ENCODE measurements at regions not wholly inside any gene's neighbourhood (a gene's known extent, or its start where the extent isn't known, plus 50 kb on each side); places are given as distances from the start of the nearest gene placed in this dataset.

DNA sequence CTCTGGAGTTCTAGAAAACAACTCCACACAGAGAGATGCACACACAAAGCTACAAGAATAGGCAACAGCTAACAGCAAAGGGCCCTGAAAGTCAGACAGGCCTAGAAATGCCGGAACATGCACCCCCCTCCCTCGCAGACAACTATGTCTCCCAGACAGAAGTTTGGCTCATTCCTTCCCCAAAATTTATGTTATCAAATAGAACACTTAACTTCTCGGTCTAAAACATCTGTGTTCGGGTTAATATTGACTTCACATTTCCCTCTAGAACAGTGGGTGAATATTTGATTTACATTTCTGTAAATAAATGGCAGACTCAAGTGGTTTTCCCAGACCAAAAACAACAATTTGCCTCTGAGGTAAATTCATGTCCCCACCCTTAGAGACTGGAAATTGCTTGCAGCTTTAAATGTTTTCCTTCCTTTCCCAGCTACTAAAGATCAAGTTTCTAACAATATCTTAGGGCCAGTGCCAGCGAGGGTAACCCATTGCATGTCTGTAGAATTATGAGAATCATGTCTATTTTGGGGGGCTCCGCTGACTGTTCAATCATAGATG, 92.5 kb upstream of the INHBA start:
- Histone ChIP-seq H3K27me3 (ENCODE audit: low read length) (no peaks in the 10 kb centered on the region), H3K27ac (ENCODE audit: low read length) (no peak overlapping the region), H4K20me1 (ENCODE audit: low read length) (no peaks in the 10 kb centered on the region), H3K79me2 (ENCODE audit: low read length) (no peaks in the 10 kb centered on the region), H3K4me1 (ENCODE audit: insufficient read depth, low read length) (peaks cover 7% of the 10 kb centered on the region), H3K4me3 (ENCODE audit: low read length) (no peak overlapping the region), H3K9me3 (ENCODE audit: low read length) (no peaks in the 10 kb centered on the region), H3K36me3 (ENCODE audit: low read depth, low read length) (no peaks in the 10 kb centered on the region), H3K9me2 (replicated peaks; ENCODE audit: low read length) (no peaks in the 10 kb centered on the region), H2AFZ (ENCODE audit: low read length) (no peak overlapping the region), H3K9ac (ENCODE audit: low read length) (no peak overlapping the region), H3K4me2 (ENCODE audit: low read length) (no peak overlapping the region), H3F3A (ENCODE audit: low read length, unreplicated experiment) (no peaks in the 10 kb centered on the region)
- intact Hi-C loops (cut with micrococcal nuclease): no loop called here
- no peak for TF ChIP-seq EZH2 (IDR thresholded peaks at IDR 0.05; ENCODE audit: low read length, unreplicated experiment)
- TF ChIP-seq EZH2phosphoT487 (IDR thresholded peaks at IDR 0.05; ENCODE audit: borderline replicate concordance, low read length): no peak
- TF ChIP-seq, protein P1, sequence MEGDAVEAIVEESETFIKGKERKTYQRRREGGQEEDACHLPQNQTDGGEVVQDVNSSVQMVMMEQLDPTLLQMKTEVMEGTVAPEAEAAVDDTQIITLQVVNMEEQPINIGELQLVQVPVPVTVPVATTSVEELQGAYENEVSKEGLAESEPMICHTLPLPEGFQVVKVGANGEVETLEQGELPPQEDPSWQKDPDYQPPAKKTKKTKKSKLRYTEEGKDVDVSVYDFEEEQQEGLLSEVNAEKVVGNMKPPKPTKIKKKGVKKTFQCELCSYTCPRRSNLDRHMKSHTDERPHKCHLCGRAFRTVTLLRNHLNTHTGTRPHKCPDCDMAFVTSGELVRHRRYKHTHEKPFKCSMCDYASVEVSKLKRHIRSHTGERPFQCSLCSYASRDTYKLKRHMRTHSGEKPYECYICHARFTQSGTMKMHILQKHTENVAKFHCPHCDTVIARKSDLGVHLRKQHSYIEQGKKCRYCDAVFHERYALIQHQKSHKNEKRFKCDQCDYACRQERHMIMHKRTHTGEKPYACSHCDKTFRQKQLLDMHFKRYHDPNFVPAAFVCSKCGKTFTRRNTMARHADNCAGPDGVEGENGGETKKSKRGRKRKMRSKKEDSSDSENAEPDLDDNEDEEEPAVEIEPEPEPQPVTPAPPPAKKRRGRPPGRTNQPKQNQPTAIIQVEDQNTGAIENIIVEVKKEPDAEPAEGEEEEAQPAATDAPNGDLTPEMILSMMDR (conservative IDR thresholded peaks at IDR 0.05; ENCODE audit: low read depth, low read length): no peak
- no peak for ATAC-seq
- POLR2A ChIA-PET (ENCODE audit: unreplicated experiment): no interaction called here
- no peak for DNase-seq
- CTCF ChIA-PET: no interaction called here
- no TSS peak for BruUV-seq (replicated peaks)

DNA sequence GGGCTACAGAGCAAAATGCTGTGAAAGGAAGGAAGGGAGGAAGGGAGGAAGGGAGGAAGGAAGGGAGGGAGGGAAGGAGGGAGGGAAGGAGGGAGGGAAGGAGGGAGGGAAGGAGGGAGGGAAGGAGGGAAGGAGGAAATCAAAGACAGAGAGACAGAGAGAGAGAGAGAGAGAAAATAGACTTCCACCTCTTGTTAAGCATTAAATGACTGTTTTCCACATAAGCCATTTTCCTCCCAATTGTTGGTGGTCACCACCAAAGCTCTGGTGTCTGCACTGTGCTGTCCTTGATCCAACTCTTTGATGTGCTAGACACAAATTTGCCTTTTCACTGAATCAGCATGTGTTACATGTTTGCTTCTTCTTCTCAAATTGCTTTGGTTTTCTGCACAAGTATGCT, 90.7 kb upstream of the INHBA start:
- Histone ChIP-seq H3F3A (ENCODE audit: low read length, unreplicated experiment) (no peaks in the 10 kb centered on the region), H3K4me1 (ENCODE audit: insufficient read depth, low read length) (no peaks in the 10 kb centered on the region), H3K36me3 (ENCODE audit: low read depth, low read length) (no peaks in the 10 kb centered on the region), H3K9me2 (replicated peaks; ENCODE audit: low read length) (no peaks in the 10 kb centered on the region), H3K27me3 (ENCODE audit: low read length) (no peaks in the 10 kb centered on the region), H3K9ac (ENCODE audit: low read length) (no peak overlapping the region), H2AFZ (ENCODE audit: low read length) (no peak overlapping the region), H3K4me3 (ENCODE audit: low read length) (no peak overlapping the region), H3K27ac (ENCODE audit: low read length) (no peak overlapping the region), H4K20me1 (ENCODE audit: low read length) (no peaks in the 10 kb centered on the region), H3K9me3 (ENCODE audit: low read length) (no peaks in the 10 kb centered on the region), H3K4me2 (ENCODE audit: low read length) (no peak overlapping the region), H3K79me2 (ENCODE audit: low read length) (no peaks in the 10 kb centered on the region)
- TF ChIP-seq EZH2phosphoT487 (IDR thresholded peaks at IDR 0.05; ENCODE audit: borderline replicate concordance, low read length) (no peak), EZH2 (IDR thresholded peaks at IDR 0.05; ENCODE audit: low read length, unreplicated experiment) (no peak)
- TF ChIP-seq, protein P1 (conservative IDR thresholded peaks at IDR 0.05; ENCODE audit: low read depth, low read length): no peak
- POLR2A ChIA-PET (ENCODE audit: unreplicated experiment): no interaction called here
- ATAC-seq (no peak), DNase-seq (no peak)
- BruUV-seq (replicated peaks): no TSS peak
- intact Hi-C loops (cut with micrococcal nuclease): no loop called here
- CTCF ChIA-PET: no interaction called here

DNA sequence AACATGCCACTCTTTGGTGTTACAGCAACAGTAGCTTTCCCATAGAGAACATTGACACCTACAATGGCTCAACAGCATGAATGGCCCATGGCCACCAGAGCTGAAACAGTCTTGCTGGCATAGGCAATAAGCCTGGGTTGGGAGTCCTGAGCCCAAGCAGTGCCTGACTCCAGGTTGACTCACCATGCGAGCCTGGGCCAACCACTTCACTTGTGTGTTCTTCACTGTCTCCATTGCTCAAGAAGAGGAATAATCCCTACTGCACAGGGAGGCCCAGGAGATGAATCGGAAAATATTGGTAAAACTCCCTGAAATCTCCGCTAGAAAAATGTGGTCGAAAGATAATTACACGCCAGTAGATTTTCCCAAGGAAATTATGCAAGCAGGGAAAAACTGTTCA, 89.2 kb upstream of the INHBA start:
- TF ChIP-seq EZH2phosphoT487 (IDR thresholded peaks at IDR 0.05; ENCODE audit: borderline replicate concordance, low read length) (no peak), EZH2 (IDR thresholded peaks at IDR 0.05; ENCODE audit: low read length, unreplicated experiment) (no peak)
- TF ChIP-seq, protein P1 (conservative IDR thresholded peaks at IDR 0.05; ENCODE audit: low read depth, low read length): no peak
- POLR2A ChIA-PET (ENCODE audit: unreplicated experiment): no interaction called here
- Histone ChIP-seq H4K20me1 (ENCODE audit: low read length) (no peaks in the 10 kb centered on the region), H3K36me3 (ENCODE audit: low read depth, low read length) (no peaks in the 10 kb centered on the region), H3K27me3 (ENCODE audit: low read length) (no peaks in the 10 kb centered on the region), H3K4me1 (ENCODE audit: insufficient read depth, low read length) (no peaks in the 10 kb centered on the region), H2AFZ (ENCODE audit: low read length) (no peak overlapping the region), H3K27ac (ENCODE audit: low read length) (no peak overlapping the region), H3K4me2 (ENCODE audit: low read length) (no peak overlapping the region), H3K4me3 (ENCODE audit: low read length) (no peak overlapping the region), H3K9ac (ENCODE audit: low read length) (no peak overlapping the region), H3K9me3 (ENCODE audit: low read length) (no peaks in the 10 kb centered on the region), H3K79me2 (ENCODE audit: low read length) (no peaks in the 10 kb centered on the region), H3F3A (ENCODE audit: low read length, unreplicated experiment) (no peaks in the 10 kb centered on the region), H3K9me2 (replicated peaks; ENCODE audit: low read length) (no peaks in the 10 kb centered on the region)
- CTCF ChIA-PET: no interaction called here
- BruUV-seq (replicated peaks): no TSS peak
- ATAC-seq (peak; percentile 35; the same call in 1 of the 2 replicates), DNase-seq (peak; percentile 12)
- intact Hi-C loops (cut with micrococcal nuclease): no loop called here
